Ureter (tissue), 1 donor: ENCODE measurements at regions not wholly inside any gene's neighbourhood (a gene's known extent, or its start where the extent isn't known, plus 50 kb on each side); places are given as distances from the start of the nearest gene placed in this dataset.
"Not testable (repeated sequence)": the region's sequence is repeated elsewhere in the genome, so short reads cannot be mapped to it uniquely, and the experiment has no call there.

Source experiments
- DNase-seq: peaks from one replicate; pipeline ENCODE4 v3.0.0-alpha.2; 2020; ENCODE audit warnings: low spot score
- donor health status: DM: yes; HTN: yes; CAD: no.

DNA sequence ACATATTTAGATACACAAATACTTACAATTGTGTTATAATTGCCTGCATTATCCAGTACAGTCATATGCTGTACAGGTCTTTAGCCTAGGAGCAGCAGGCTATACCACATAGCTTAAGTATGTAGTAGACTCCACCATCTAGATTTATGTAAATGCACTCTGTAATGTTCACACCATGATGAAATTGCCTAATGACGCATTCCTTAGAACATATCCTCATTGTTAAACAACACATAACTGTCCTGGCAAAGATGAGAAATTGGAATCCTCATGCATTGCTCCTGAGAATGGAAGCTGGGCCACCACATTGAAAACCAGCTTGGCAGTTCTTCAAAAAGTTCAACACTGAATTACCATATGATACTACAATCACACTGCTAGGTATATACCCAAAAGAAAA is 1002.8 kb upstream of the CELF2 start:
- no peak for DNase-seq

DNA sequence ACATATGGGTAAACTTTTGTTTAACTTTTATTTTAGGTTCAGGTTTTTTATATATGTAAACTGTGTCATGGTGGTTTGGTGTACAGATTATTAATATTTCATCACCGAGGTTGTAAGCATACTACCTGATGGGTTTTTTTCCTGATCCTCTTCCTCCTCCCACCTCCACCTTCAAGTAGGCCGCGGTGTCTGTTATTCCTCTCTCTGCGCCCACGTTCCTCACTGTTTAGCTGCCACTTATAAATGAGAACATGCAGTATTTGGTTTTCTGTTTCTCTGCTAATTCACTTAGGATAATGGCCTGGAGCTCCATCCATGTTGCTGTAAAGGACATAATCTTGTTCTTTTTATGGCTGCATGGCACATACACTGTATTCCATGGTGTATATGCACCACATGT is 1000.0 kb upstream of the CELF2 start:
- no peak for DNase-seq

DNA sequence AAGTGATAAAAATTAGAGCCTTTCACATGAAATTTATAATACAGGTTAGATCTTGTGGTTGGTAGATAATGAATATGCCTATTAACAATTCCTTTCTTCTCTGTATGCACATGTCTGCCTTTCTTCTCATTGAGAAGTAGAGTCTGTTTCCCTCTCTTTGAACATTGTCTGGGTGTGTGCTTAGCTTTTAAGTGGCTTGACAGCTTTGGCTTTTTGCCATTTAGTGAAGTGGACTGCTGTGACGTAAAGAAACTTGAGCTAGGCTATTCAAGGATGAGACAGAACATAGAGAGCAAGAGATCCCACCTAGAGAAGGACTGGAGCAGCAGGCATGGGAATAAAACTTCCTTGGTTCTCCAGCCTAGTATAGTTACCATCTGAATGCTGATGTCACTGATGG is 996.7 kb upstream of the CELF2 start:
- no peak for DNase-seq

DNA sequence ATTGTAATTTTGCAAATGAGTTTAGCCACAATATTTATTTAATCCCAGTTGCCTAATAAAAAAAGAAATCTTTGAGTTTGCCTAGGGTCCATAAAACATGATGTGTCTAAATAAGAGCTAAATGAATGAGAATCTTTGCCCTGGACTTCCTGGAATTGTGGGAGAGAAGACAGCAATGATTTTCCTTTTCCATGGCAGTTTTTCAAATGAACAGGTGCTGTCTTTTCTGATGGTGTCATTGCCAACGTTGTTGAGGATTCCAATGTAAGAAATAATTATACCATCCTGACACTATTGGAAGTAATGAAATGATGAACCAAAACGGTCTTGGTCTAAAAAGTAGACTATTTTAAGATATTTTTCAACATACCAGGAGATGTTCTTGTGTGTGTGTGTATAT is 984.7 kb upstream of the CELF2 start:
- no peak for DNase-seq

DNA sequence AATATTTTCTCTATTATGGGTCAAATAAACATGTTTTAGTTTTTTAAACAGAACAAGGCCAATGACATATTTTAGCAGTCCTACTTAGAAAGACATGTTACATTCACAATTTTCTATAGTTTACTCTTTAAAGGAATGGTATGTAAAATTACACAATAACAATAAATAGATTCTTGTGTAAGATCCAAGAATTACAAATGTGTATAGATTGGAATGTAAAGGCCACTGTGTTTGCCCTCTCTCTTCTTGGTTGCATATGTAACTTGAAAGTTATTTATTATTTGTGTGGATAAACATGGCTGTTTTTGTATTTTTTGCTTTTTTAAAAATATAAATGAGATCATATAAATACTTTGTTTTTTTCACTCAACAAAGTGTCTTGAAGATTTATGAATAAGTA is 979.3 kb upstream of the CELF2 start:
- DNase-seq = no peak

DNA sequence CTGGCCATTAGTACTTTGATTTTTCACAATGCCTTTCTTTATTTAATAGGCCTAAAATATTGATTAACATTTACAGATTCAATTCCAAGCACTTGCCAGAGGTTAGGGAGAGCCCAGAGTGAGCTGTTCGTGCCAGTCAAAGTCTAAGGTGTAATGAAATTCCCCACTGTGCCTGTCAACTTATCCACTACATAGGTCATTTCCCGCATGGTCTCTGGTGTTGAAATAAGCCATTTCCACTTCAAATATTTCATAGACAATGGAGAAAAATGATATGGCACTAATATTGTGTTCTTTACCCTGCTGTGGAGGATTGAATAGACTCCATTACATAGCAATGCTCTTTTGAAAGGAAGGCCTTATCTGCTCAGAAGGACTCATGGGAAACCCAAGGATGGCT is 978.1 kb upstream of the CELF2 start:
- DNase-seq = no peak

DNA sequence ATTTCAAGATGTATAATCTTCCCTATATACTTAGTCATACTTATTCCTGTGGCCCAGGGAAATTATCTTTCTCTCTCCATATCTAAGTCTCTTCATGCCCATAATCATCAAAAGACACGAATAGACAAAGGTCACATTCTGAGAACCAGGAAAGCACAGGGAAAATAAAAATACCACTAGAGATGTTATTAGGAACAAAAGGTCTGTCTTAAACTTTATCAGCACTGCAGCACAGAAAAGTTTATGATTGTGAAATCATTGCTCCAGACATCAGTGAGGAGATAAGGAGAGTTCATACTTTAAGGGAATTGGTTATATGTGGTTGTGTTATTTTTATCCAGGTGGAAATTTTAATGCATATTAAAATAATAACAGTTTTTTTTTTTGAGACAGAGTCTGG is 974.6 kb upstream of the CELF2 start:
- DNase-seq = no peak

DNA sequence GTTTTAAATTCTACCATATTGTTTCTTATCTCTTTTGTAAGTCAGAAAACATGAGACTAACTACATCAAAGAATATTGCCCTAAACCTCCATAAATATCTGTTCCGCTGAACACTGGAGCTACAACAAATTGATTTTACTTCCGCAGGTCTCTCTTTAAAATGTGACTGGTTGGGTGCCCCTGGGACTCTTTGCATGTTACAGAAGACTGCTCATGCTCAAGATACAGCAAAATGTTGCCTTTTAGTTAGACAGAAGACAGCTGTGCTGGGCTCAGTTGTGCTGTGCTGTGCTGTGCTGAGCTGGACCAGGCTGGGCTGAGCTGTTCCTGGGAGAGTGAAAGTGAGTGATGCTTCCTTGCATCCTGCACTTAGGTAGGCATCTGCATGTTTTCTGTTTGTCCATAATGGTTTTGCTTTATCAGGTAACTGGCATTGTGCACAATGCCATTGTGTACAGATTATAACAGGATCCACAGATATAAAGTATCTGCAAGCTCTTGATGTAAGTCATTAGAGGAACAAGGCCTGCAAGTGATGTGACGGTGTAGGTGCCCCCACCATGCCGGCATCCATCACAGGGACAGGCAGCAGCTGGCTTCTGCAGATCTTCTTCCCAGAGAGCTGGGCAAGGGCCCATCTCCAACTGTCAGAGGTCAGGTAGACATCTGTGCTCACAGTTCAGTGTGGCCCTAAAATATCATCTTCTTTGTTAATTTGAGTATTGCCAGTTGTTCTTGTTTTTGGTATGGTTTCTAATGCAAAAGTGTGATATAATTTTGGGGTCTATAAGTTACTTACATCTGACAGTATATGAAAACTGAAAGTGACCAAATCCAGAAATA is 972.5 kb upstream of the CELF2 start:
- DNase-seq = no peak

DNA sequence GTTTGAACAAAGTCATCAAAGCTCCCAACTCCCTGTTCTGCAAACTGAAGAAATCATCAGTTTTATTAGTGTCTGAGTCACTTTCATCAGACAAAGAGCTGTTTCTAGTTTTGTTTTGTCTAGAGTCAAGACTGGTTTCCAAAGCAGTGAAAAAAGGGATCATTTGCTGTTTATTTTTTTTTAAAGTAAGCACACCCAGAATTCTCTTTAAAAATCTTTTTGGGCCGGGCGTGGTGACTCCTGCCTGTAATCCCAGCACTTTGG is 972.0 kb upstream of the CELF2 start:
- no peak for DNase-seq

DNA sequence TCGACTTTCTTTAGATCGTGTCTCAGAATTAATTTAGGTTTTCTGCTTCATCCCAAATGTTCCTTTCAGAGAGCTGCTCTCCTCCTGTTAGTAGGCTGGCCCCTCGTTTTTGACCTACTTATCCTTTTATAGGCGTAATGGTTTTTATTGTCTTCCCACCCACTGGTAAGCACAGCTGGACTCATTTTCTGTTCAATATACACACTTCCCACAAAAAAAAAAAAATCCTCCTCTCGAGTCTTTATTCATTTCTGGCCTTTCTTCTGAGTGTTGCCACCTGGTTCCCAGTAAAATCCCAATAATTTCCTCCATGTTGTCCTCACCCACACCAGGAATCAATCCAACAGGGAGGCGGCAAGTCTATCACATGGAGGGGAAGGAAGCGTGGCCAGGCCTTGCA is 970.2 kb upstream of the CELF2 start:
- no peak for DNase-seq

DNA sequence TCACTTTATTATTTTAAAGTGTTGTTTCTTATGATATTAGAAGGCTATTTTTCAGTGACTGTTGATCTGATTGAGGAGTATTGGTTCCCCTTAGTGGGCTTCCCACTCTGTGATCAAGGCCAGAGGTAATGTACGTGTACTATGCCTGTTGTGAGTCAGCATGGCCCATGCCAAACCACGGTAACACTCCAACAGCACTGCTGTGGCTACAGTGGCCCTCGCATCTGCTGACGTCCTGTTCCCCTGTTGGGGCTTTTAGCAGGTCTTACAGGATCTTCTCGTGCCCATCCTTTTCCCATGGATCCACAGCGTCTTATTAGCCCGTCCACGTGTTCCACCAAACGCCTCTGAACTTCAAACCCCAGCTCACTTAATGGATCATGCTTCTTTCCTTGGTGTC is 964.6 kb upstream of the CELF2 start:
- no peak for DNase-seq

DNA sequence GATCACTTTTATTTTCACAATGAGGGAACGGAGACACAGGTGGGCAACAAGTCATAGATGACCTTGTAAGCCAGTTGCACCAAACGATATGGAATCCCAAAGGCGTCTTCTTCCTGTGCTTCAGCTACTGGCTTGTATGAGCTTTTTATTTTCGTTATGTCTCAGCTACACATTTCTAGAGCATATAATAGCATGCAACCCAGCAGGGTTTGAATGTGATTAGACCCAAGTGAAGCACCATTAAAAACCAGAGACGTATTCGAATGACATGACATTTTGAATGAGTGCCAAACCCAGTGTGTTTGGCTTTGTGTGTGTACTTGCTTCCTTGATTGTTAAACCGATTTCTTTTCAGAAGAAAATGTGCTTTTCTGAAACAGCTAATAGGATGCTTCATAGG is 963.2 kb upstream of the CELF2 start:
- no peak for DNase-seq

DNA sequence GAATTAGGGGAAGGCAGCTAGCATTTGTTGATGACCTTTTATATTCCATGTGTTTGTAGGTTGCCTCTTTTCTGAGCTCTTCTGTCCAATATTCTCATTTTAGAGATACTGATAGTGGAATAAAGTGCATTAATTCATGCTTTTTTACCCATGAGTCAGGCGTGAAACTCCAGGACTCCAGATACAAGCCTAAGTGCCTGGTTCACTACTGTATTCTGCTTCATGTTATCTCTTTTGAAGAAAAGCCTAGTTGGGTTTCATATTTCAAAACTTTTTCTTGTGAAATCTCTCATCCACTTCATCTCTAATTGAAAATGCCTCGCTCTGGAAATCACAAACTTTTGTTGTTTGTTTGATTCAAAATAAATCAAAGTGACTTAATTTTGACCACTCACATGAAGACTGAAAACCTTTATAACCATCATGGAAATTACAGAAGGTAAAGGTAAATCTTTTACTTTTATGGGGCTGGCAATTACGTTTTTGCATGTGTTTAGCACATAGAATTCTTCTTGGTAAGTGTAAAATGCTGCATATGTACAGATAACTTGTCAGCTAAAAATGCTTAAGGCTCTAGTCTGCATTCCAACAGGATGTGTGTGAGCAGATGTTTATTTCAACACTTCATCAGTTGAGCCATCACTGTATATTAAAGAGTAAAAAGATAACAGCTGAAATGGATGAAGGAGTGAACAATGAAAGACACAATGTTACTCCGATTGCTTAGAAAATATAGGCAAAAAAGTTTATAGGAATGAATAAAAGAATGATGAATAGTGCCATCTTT is 961.8 kb upstream of the CELF2 start:
- no peak for DNase-seq

DNA sequence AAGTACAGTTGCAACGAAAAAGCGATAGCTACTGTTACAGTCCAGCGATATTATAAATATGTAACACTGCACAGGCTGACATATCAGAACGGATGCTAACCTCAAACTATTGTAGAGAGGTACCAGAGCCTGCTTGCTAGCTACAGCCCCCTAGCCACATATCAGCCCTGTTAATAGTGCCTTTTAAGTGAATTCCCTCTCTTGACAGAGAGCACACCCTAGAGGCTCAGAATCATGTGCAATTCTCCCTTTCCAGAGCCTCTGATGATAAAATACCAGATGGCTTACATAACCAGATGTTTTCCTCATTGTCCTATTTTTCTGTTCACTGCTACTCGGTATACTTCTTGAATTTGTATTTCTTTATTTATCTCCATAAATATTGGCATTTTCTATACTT is 960.7 kb upstream of the CELF2 start:
- DNase-seq = no peak

DNA sequence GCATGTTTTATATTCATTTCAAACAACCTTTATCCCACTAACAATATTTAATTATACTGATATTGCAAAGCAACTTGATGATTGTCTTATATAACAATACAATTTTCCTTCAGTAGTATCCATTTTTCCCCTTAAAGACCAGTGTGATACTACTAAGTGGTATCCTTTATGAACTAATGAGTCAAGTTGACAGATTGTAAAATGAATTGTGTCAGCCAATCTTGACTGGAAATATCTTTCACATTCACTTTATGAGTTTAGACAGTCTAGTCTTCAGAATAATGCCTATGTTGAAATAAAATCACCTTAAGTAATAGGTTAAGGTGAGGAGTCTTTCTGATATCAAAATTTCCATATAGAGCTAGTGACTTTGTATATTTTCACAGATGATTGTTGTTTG is 950.0 kb upstream of the CELF2 start:
- DNase-seq = no peak

DNA sequence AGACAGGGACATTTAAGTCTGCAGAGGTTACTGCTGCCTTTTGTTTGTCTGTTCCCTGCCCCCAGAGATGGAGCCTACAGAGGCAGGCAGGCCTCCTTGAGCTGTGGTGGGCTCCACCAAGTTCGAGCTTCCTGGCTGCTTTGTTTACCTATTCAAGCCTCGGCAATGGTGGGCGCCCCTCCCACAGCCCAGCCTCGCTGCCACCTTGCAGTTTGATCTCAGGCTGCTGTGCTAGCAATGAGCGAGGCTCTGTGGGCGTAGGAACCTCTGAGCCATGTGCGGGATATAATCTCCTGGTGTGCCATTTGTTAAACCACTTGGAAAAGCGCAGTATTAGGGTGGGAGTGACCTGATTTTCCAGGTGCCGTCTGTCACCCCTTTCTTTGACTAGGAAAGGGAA is 942.8 kb upstream of the CELF2 start:
- DNase-seq = not testable (repeated sequence)

DNA sequence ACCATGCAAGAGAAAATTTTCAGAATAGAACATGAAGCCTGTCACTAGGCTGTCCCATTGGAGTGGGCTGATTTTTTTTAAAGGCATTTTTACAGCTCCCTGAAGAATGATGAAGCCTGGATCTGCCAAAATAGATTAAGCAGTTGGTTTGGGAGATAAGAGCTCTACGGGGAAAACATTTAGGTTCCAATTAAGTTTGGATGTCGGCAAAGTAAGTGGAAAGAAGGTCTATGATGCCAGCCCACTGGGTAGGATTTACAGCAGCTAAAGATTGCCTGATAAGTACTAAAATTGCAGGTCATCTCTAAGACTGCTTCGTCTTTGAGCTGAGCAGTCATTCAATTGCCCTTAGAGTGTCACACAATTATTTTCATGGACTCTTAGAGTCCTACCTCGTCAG is 939.2 kb upstream of the CELF2 start:
- no peak for DNase-seq

DNA sequence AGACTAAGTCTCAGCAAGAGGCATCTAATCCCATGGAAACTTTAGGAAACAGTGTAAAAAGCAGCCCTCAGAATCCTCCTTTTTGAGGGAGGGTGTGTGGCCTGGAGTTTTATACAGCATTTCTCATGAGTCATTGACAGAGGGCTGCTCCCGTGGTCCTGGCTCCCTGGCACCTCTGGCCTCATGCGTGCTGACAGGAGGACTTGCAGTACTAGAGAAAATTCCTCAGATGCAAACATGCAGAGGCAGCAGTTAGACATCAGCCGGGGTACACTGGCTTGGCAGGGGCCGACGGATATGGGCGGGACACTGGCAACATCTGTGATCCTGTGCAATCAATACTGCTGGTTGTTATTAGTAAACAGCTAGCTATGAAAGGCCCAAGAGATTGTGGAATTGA is 925.1 kb upstream of the CELF2 start:
- no peak for DNase-seq

DNA sequence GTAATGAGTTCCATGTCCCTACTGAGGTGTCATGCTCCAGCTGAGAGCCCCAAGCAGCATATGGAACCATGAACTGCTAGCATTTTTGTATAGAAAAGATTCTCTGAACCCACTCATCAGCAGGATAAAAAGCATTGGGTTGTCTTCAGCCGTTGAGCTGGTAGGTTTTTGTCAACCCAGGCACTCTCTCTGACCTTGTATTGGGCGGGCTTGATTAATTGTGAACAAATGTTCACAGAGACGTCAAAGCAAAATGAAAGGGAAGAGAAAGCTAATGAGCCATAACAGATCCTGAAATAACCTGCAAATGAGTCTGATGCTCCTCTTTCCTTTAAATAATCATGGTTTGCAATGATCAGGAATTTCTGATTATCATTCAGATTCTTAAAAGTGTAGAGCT is 924.7 kb upstream of the CELF2 start:
- no peak for DNase-seq

DNA sequence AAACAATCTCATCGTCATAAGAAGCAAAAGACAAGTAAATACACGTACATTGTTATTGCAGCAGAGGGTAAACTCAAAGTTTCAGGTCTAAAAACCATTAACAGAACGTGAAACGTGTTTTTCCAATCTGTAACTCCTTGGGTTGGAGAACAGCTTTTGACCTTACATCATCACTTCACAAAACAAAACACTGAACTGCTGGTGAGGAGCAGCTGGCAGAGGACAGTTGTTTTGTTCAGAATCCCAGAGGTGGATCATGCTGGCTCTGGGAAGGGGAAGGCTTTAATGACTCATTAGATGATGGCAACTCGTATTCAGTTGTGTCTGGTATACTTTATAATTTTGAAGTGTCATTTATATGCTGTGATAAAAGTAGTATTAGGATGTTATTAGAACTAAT is 923.0 kb upstream of the CELF2 start:
- DNase-seq = no peak

DNA sequence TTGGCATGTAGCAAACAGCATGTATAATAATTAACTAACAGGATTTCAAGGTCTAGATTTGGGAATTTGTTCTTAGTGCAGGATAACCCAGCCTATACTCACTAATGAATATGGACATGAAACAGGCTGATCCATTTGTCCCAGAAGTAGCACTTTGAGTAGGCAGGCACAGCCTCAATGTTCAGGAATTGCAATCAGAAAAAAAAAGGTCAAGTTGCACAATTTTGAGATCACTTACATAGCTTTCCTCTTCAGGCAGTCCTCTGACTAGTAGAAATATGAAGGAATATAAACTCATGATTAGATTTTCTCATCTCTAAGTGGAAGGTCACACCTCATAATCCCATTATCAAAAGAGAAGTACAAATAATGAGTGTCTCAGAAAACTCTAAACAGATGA is 921.4 kb upstream of the CELF2 start:
- DNase-seq = no peak

DNA sequence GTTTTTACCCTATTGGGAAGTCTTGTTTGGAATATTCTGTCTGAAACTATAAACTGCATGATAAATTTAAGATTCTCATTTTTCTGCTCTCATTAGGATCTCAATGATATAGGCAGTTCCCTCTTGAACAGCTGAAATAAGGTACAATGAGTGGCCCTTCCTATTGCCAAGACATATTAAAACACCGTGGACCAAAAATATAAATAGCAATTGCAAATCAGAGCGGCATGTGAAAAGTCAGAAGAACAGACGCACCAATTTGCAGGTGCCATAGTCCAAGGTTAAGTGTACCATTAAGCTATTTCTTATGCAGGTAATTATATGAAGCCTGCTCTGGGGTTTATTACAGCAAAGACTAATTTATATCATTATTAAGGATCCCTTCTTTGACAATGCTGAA is 920.8 kb upstream of the CELF2 start:
- DNase-seq = no peak

DNA sequence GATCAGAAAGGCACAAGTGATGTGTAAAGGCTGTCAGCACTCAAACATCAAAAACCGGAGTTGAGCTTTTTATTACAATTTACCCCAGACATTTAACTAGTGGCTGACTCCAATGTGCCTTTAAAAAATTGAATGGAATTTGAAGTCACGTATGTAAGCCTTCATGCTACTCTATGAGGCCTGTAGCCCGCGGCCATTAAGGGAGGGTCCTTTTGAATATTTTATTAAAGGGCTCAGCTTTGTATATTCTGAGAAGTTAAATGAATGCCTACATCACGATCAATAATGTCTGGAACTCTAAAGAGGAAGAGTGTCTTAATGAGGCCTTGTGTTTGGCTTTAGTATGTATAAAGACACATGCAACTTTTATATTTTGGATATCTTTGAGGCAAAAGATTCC is 916.6 kb upstream of the CELF2 start:
- no peak for DNase-seq
